PFSK-1 (cell line): ENCODE measurements at regions not wholly inside any gene's neighbourhood (a gene's known extent, or its start where the extent isn't known, plus 50 kb on each side); places are given as distances from the start of the nearest gene placed in this dataset.

Source experiments
- FOXP2 ChIP-seq: optimal IDR thresholded peaks from 2 replicates; pipeline ENCODE3; 2011; ENCODE audit warnings: borderline replicate concordance, control low read depth, inconsistent platforms; ENCODE audit not compliant: insufficient read depth; ENCODE audit errors: extremely low read length, extremely low read depth
- POLR2AphosphoS5 ChIP-seq: IDR thresholded peaks from 2 replicates; pipeline ENCODE4 v1.6.1; 2012; ENCODE audit warnings: low read depth, mild to moderate bottlenecking, control low read depth, low read length, moderate library complexity
- SIN3A ChIP-seq: IDR thresholded peaks from 2 replicates; pipeline ENCODE4 v1.6.1; 2012; ENCODE audit warnings: mild to moderate bottlenecking, low read length, moderate library complexity, borderline replicate concordance; ENCODE audit not compliant: insufficient read depth
- TAF1 ChIP-seq: IDR thresholded peaks from 2 replicates; pipeline ENCODE4 v1.6.1; 2012; ENCODE audit warnings: low read length, control low read depth, borderline replicate concordance; ENCODE audit not compliant: insufficient read depth
- TF ChIP-seq, protein P1 (sequence below), 2 experiments: IDR thresholded peaks; 2 replicates each; pipeline versions ENCODE4 v1.6.1 to v1.8.0; 2011 to 2012; ENCODE audit warnings: low read depth in 2 of 2, low read length in 2 of 2, control low read depth in 1 of 2, inconsistent platforms in 1 of 2, mild to moderate bottlenecking in 1 of 2, moderate library complexity in 1 of 2; ENCODE audit not compliant: insufficient read depth in 1 of 2

DNA sequence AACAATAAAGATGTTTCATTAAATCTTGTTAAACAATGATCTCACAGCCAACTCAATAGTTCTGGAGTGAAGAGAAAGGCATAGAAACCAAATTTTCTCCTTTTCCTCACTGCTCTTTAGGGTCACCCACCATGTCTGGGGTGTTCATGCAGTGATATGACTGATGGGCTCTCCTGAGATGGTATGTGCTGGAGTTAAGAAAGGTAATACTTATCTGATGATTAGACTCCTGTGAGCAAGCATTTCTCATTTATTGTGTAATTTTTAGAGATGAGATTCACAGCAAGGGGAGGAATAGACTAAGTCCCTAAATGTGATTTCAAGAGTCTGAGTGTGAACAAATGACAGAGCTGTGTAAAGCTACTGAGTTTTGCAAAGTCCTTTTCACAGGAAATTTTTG, 1361.3 kb upstream of the CELF2 start:
- no peak for TF ChIP-seq POLR2AphosphoS5
- no peak for TF ChIP-seq TAF1
- TF ChIP-seq, protein P1, sequence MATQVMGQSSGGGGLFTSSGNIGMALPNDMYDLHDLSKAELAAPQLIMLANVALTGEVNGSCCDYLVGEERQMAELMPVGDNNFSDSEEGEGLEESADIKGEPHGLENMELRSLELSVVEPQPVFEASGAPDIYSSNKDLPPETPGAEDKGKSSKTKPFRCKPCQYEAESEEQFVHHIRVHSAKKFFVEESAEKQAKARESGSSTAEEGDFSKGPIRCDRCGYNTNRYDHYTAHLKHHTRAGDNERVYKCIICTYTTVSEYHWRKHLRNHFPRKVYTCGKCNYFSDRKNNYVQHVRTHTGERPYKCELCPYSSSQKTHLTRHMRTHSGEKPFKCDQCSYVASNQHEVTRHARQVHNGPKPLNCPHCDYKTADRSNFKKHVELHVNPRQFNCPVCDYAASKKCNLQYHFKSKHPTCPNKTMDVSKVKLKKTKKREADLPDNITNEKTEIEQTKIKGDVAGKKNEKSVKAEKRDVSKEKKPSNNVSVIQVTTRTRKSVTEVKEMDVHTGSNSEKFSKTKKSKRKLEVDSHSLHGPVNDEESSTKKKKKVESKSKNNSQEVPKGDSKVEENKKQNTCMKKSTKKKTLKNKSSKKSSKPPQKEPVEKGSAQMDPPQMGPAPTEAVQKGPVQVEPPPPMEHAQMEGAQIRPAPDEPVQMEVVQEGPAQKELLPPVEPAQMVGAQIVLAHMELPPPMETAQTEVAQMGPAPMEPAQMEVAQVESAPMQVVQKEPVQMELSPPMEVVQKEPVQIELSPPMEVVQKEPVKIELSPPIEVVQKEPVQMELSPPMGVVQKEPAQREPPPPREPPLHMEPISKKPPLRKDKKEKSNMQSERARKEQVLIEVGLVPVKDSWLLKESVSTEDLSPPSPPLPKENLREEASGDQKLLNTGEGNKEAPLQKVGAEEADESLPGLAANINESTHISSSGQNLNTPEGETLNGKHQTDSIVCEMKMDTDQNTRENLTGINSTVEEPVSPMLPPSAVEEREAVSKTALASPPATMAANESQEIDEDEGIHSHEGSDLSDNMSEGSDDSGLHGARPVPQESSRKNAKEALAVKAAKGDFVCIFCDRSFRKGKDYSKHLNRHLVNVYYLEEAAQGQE (IDR thresholded peaks at IDR 0.05; ENCODE audit: insufficient read depth in 1 of 2, low read depth in 2 of 2, low read length in 2 of 2): no peak
- no peak for TF ChIP-seq SIN3A
- TF ChIP-seq FOXP2: no peak
